ENCODE measurements at regions not wholly inside any gene's neighbourhood (a gene's known extent, or its start where the extent isn't known, plus 50 kb on each side); places are given as distances from the start of the nearest gene placed in this dataset.
"Not testable (repeated sequence)": the region's sequence is repeated elsewhere in the genome, so short reads cannot be mapped to it uniquely, and the experiment has no call there.

- Histone ChIP-seq H3K9me3 (no peaks in the 10 kb centered on the region), H3K4me1 (no peaks in the 10 kb centered on the region), H3K27ac (no peak overlapping the region), H3K4me3 (no peak overlapping the region), H3K27me3 (no peaks in the 10 kb centered on the region), H3K36me3 (no peaks in the 10 kb centered on the region)
- no peak for DNase-seq
- TF ChIP-seq, protein P1, sequence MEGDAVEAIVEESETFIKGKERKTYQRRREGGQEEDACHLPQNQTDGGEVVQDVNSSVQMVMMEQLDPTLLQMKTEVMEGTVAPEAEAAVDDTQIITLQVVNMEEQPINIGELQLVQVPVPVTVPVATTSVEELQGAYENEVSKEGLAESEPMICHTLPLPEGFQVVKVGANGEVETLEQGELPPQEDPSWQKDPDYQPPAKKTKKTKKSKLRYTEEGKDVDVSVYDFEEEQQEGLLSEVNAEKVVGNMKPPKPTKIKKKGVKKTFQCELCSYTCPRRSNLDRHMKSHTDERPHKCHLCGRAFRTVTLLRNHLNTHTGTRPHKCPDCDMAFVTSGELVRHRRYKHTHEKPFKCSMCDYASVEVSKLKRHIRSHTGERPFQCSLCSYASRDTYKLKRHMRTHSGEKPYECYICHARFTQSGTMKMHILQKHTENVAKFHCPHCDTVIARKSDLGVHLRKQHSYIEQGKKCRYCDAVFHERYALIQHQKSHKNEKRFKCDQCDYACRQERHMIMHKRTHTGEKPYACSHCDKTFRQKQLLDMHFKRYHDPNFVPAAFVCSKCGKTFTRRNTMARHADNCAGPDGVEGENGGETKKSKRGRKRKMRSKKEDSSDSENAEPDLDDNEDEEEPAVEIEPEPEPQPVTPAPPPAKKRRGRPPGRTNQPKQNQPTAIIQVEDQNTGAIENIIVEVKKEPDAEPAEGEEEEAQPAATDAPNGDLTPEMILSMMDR (IDR thresholded peaks at IDR 0.05): no peak
- intact Hi-C loops (cut with DNase I): no loop called here
- peak; percentile 60 for ATAC-seq
Observed at GRCh38 chr12:70080566-70080965, 162.7 kb upstream of the CNOT2 start.

GRCh38 chr12:70082997-70083676 is 160.1 kb upstream of the CNOT2 start:
- no peak for ATAC-seq
- no peaks in the 10 kb centered on the region for H3K4me1 ChIP-seq
- no peaks in the 10 kb centered on the region for H3K36me3 ChIP-seq
- no peaks in the 10 kb centered on the region for H3K27me3 ChIP-seq
- intact Hi-C loops (cut with DNase I): no loop called here
- no peaks in the 10 kb centered on the region for H3K9me3 ChIP-seq
- H3K4me3 ChIP-seq: no peak overlapping the region
- TF ChIP-seq, protein P1 (IDR thresholded peaks at IDR 0.05): no peak
- DNase-seq: no peak
- H3K27ac ChIP-seq: no peak overlapping the region

DNA sequence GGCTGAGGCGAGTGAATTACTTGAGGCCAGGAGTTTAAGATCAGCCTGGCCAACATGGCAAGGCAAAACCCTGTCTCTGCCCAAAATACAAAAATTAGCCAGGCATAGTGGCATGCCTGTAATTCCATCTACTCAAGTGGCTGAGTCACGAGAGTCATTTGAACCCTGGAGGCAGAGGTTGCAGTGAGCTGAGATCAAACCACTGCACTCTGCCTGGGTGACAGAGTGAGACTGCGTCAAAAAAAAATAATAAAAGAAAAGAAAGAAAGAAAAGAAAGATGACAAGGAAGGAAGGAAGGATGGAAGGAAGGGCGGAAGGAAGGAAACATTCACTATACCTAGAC is 159.6 kb upstream of the CNOT2 start:
- no peak overlapping the region for H3K27ac ChIP-seq
- no peaks in the 10 kb centered on the region for H3K4me1 ChIP-seq
- intact Hi-C loops (cut with DNase I): no loop called here
- no peak for ATAC-seq
- H3K9me3 ChIP-seq: no peaks in the 10 kb centered on the region
- DNase-seq: no peak
- no peak overlapping the region for H3K4me3 ChIP-seq
- H3K27me3 ChIP-seq: no peaks in the 10 kb centered on the region
- H3K36me3 ChIP-seq: no peaks in the 10 kb centered on the region
- TF ChIP-seq, protein P1 (IDR thresholded peaks at IDR 0.05): no peak

- H3K9me3 ChIP-seq; intact Hi-C loops (cut with DNase I); H3K4me1 ChIP-seq; H3K36me3 ChIP-seq; DNase-seq; H3K4me3 ChIP-seq; H3K27me3 ChIP-seq; H3K27ac ChIP-seq; ATAC-seq: not testable (repeated sequence)
Observed at GRCh38 chr12:70086372-70086771, 156.9 kb upstream of the CNOT2 start.

- no peak overlapping the region for H3K27ac ChIP-seq
- TF ChIP-seq, protein P1 (IDR thresholded peaks at IDR 0.05): no peak
Observed at GRCh38 chr12:70091021-70091521, 152.2 kb upstream of the CNOT2 start.

GRCh38 chr12:70094467-70094866 is 148.8 kb upstream of the CNOT2 start:
- Histone ChIP-seq H3K27me3 (no peaks in the 10 kb centered on the region), H3K9me3 (no peaks in the 10 kb centered on the region), H3K27ac (no peak overlapping the region), H3K4me1 (no peaks in the 10 kb centered on the region), H3K4me3 (no peak overlapping the region), H3K36me3 (no peaks in the 10 kb centered on the region)
- TF ChIP-seq, protein P1 (IDR thresholded peaks at IDR 0.05): no peak
- ATAC-seq (peak; percentile 9), DNase-seq (no peak)
- intact Hi-C loops (cut with DNase I): no loop called here

More at GRCh38 chr12:70091021-70091521, 152.2 kb upstream of the CNOT2 start:
- no peaks in the 10 kb centered on the region for H3K9me3 ChIP-seq
- ATAC-seq: no peak
- H3K4me3 ChIP-seq: no peak overlapping the region
- intact Hi-C loops (cut with DNase I): no loop called here
- DNase-seq: no peak
- no peaks in the 10 kb centered on the region for H3K27me3 ChIP-seq
- H3K36me3 ChIP-seq: no peaks in the 10 kb centered on the region
- H3K4me1 ChIP-seq: no peaks in the 10 kb centered on the region

Measured in upper lobe of right lung (tissue), 1 donor.